Activated gamma-delta T cell treated with anti-CD3 and anti-CD28 coated beads, Interleukin-2, amount 50 U/mL, for 16 hours (primary cell): ENCODE measurements at regions not wholly inside any gene's neighbourhood (a gene's known extent, or its start where the extent isn't known, plus 50 kb on each side); places are given as distances from the start of the nearest gene placed in this dataset.

ENCODE experiments used
- DNase-seq: peaks from one replicate; pipeline ENCODE4 v3.0.0-alpha.2; 2020; ENCODE audit warnings: low read depth

- DNase-seq, result no peak
These were observed 130.8 kb downstream of the PHLDA1 start for GRCh38 chr12:75900781-75901254.

DNA sequence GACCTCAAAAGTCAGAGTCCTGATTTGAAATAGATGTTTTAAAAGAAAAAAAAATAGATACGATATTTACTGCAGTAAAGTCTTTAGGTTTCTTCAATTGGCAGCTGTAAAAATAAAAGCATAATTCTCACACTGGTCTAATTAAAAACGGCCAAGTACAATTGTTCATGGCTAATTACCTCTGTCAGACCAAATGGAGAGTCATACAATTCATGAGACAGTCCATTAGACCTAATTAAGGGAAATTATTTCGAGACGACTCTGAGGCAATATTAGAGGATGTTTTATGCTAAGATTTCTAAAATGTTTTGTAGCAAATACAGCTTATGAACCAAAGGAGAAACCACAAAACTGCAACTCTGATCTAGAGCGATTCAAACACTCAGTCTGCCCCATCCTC lies 131.3 kb downstream of the PHLDA1 start:
- no peak for DNase-seq

- DNase-seq, result no peak
These were observed 136.4 kb downstream of the PHLDA1 start for GRCh38 chr12:75894965-75895754.

- DNase-seq, result no peak
These were observed 137.8 kb downstream of the PHLDA1 start for GRCh38 chr12:75893765-75894164.

GRCh38 chr12:75892731-75893408 lies 138.7 kb downstream of the PHLDA1 start:
- DNase-seq, result no peak

DNA sequence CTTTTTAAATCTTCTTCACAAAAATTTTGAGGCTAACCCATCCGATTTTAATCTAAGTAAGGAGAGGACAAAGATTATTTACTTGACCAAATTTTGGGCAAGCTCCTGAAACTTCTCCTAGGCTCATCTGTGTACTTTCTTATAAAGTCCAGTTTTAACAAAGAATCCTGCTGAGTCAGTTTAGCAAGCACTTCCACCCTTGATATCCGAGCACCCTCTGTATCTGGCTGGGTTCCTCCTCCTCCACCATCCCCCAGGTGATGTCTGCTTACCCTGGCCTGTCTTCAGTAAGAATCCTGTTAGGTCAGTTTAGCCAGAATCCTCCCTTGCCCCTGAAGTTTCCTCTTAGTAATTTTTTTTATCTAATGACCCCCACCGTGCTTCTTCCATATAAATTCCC lies 140.5 kb downstream of the PHLDA1 start:
- no peak for DNase-seq

GRCh38 chr12:75890660-75891059 lies 140.9 kb downstream of the PHLDA1 start:
- no peak for DNase-seq

GRCh38 chr12:75890141-75890540 lies 141.4 kb downstream of the PHLDA1 start:
- DNase-seq, result no peak

DNA sequence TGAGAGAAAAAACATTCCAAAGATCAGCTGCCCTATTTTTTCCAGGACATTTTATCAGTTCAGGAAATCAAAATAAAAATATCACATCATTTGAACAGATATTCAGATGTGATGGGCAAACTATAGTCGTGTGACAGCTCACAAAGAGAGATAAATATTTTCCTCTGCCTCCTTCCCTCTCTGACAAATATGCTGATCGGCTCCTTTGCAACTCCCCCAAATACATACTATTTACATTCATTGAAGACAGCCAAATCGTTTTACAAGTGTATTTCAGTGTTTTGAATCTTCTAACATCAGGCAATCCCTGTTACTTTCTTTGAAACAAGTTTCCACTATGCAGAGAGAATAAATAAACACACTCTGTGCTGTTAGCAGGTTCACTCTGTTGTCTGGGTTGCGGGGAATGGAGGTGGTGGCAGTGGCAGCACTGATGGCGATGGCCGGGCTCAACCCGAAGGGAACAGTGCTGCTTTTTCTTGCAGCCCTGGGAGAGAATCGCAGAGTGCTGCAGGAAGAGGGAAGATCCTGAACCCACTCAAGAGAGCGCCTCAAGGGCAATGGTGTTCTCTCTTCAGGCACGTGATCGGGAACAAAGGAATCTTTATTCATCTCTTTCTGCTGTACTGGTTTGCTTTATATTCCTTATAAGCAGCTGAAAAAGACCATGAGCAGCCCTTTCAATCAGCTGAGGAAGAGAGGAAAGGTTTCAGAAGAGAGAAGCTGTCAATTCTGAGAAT lies 142.5 kb downstream of the PHLDA1 start:
- DNase-seq, result no peak

- DNase-seq, result no peak
These were observed 143.2 kb downstream of the PHLDA1 start for GRCh38 chr12:75888399-75888798.

DNA sequence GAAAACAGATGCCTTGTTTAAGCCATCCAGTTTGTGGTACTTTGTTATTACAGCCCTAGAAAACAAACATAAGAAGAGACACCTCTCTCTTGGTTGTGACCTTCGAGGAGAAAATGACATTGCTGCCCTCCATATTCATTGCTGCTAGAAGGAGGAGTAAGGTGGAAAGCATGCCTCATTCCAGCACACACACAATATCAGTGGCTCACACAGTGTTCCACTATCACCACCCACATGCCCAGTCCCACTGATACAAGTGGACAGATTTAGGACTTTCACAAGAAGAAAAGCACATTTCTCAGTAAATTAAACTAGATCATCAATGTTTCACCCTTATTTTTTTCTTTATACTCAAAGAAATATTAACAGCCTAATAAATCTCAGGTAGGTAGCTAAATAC lies 143.6 kb downstream of the PHLDA1 start:
- no peak for DNase-seq

- DNase-seq, result no peak
These were observed 147.1 kb downstream of the PHLDA1 start for GRCh38 chr12:75884465-75884985.

DNA sequence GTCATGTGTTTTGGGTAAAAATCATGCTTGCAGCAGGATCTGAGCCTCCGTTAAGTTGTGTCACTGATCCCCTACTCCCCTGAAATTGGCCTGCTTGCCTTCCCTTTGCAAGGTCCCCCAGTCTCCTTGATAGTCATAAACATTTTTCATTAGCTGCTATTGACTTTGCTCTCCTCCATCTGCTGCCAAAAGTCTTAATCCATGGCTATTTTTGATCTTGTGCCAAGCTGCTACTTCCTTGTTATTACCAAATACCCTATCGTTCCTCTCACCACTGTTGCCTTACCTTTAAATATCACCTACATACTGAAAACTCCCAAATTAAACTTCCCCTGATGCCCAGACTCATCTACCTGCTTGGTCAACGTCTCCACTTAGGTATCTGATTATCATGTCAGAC lies 148.3 kb downstream of the PHLDA1 start:
- no peak for DNase-seq

DNA sequence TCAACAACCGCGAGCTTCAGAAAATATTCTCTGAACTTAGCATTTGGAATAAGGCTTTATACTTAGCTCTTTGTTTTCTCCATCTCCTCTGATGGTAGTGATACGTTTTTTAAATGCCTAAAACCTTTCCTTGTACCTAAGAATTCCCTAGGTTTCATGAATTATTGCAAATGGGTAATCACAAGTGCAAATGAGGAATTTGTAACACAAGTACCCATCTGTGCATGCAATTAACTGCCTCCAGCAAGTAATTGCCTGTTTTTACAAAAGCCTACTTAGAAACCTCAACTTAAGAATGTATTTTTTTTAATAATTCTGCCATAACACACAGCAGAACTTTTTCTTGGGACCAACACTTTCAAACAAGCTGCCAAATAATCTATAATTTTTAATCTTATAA lies 149.2 kb downstream of the PHLDA1 start:
- DNase-seq, result no peak

DNA sequence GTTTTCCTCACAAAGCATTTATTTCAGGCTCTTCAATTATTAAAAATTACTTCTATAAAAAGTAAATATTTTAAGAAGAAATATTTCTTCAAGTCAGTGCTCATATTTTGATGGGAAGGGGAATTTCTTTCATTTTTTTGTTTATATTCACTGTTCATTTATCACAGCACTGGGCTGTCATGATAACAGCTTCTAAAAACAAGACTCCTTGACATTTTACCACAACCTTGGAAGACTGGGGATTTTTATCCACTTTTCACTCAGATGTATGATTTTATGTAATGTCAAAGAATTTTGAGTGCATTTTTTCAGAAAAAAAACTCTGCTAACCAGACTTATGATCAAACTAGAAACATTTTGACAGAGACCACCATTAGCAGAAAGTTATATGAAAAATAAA lies 149.7 kb downstream of the PHLDA1 start:
- no peak for DNase-seq

DNA sequence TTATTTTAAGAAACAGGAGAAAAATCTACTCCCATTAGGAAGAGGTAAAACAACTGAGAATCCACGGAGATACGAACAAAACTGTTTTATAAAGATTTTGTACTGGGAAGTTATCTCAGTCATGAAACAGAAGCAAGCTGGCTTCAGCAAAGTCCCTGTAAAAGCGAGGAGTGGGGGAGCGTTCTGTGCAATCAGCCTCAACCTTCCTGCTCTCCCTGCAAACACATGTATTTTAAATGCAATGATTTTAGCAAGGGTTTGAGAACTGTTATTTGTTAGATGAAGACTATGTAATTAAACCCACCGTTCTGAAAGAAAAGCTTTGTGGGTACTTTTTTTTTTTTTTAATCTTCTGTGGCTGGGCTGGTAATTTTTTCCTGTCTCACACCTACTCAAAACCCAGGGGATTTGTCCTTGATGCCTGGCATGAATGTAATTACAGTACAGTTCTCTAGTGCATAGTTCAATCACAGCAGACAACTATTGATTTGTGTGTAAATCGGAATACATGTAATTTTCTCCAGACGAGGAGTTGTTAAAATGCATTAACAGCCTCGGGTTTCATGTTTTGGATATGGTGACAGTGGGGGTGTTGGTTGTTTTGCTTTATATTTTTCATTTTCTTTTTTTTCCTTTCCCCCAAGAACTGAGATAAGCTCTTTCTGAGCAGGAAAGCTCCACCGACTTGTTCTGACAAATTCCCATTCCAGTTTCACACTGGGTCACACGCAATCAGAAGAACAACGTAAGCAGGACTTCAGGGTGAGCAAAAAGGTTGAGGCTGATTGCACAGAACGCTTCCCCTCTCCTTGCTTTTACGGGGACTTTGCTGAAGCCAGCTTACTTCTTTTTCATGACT lies 153.6 kb downstream of the PHLDA1 start:
- DNase-seq, result no peak

DNA sequence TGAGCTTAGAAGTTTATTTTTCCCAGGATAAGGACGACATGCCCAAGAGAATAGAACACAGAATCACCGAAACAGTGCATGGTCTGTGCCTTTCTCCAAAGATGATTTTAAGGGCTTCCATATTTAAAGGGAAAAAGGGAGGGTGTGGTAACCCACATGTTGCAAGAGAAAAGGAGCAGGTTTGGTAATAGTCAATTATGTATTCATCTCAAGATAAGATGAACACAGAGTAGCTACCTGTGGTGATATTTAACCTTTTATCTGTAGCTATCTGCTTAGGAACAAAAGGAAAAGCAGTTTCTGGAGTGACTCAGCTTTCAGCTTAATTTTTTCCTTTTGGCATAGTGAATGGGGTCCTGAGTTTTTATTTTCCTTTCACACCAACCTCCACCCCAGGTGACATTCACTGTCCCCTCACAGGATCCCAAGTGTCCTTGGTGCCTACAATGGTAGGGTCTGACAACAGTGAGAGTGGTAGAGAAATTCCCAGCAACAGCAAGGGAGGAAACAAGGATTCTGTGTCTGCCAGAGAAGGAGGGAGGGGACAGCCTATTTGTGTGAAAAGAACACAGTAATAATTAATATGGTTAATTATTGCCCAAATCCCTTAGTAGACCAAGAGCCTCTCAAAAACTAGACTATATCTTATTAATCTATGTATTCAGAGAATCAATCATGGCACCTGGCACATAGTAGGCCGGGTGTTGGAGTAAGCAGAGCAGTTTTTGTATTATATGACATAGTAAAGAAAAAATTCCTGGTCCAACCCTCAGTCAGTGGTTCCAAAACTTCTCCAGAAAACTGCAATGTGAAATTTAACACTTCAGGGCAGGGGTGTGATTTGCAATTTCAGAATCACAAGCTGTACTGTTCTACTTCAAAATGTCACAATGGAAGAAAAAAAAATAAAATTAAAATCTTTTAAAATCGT lies 154.5 kb downstream of the PHLDA1 start:
- DNase-seq, result no peak

DNA sequence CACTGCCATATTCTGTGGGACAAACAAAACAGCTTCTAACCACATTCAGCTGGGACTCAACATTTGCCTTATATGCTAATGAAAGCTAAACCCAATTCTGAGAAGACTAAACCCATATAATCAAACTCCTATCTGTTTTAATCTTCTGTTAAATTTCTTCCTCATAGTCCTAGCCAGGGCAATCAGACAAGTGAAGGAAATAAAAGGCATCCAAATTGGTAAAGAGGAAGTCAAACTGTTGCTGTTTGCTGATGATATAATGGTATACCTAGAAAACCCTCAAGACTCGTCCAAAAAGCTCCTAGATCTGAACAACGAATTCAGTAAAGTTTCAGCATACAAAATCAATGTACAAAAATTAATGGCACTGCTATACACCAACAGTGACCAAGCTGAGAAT lies 157.1 kb downstream of the PHLDA1 start:
- no peak for DNase-seq

DNA sequence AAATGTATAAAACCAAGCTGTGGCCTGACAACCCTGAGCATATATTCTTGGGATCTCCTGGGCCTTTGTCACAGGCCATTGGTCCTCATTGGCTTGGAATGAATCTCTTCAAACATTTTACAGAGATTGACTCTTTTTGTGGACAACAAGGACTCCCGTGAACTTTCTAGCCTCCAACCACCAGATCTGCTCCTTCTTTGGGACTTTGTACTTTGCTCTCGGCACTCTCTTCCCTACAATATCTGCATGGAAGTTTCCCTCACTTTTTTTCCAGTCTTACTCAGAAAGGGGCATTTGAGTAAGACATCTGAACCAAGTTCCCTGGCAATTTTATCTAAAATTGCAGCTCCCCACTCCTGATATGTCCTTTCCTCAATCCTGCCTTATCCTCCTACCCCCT lies 158.8 kb downstream of the PHLDA1 start:
- no peak for DNase-seq

- DNase-seq, result no peak
These were observed 160.7 kb downstream of the PHLDA1 start for GRCh38 chr12:75870878-75871277.

DNA sequence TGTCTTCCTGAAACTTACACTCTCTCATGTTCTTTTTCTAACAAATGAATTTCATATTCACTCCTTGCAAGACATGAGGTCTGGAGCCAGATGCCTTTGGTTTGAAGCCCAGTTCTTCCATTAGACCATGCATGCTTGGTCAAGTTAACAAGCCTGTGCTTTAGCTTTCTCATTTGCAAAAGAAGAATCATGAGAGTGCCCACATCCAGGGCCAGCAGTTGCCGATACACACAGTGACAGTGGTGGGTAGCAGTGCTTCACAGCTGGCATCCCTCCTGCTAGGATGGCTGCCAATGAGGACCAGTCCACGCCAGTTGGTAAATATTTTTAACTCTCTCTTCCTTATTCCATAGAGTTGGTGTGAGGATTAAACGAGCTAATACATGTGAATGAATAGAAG lies 163.1 kb downstream of the PHLDA1 start:
- DNase-seq, result no peak
